Fibroblast of lung (primary cell): ENCODE measurements at regions not wholly inside any gene's neighbourhood (a gene's known extent, or its start where the extent isn't known, plus 50 kb on each side); places are given as distances from the start of the nearest gene placed in this dataset.

Experiments used
- EZH2 ChIP-seq: IDR thresholded peaks from 2 replicates; pipeline ENCODE4 v1.5.1; 2012; ENCODE audit warnings: low read length, control low read depth, mild to moderate bottlenecking; ENCODE audit errors: missing control alignments
- TF ChIP-seq, protein P1 (sequence below), 2 donors: IDR thresholded peaks in 1 of 2; conservative IDR thresholded peaks in 1 of 2; 1 replicate in 1 of 2; 2 replicates in 1 of 2; pipeline ENCODE4 v1.5.1; 2011 to 2012; ENCODE audit warnings: low read length in 2 of 2, control low read depth in 1 of 2, inconsistent platforms in 1 of 2, low read depth in 1 of 2, mild to moderate bottlenecking in 1 of 2

DNA sequence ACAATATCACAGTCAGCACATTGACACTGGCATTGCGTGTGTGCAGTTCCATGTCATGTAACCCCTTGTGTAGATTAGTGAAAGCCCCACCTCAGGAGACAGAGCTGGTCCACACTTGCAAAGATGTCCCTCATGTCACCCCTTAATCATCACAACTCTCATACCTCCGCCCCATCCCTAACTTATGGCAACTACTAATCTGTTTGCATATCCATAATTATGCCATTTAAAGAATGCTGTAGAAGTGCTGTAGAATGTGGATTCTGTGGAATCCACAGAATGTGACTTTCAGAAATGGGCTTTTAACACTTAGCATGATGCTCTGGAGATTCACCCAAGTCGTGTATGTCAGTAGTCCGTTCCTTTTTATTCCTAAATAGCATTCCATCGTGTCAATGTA lies 102.8 kb upstream of the VSTM2A start:
- TF ChIP-seq, protein P1, sequence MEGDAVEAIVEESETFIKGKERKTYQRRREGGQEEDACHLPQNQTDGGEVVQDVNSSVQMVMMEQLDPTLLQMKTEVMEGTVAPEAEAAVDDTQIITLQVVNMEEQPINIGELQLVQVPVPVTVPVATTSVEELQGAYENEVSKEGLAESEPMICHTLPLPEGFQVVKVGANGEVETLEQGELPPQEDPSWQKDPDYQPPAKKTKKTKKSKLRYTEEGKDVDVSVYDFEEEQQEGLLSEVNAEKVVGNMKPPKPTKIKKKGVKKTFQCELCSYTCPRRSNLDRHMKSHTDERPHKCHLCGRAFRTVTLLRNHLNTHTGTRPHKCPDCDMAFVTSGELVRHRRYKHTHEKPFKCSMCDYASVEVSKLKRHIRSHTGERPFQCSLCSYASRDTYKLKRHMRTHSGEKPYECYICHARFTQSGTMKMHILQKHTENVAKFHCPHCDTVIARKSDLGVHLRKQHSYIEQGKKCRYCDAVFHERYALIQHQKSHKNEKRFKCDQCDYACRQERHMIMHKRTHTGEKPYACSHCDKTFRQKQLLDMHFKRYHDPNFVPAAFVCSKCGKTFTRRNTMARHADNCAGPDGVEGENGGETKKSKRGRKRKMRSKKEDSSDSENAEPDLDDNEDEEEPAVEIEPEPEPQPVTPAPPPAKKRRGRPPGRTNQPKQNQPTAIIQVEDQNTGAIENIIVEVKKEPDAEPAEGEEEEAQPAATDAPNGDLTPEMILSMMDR (conservative IDR thresholded peaks at IDR 0.05 in 1 of 2, IDR thresholded peaks at IDR 0.05 in 1 of 2; ENCODE audit: low read depth in 1 of 2, low read length in 2 of 2) = no peak
- TF ChIP-seq EZH2 = no peak
